Upper lobe of left lung (tissue), 6 donors: ENCODE measurements at regions not wholly inside any gene's neighbourhood (a gene's known extent, or its start where the extent isn't known, plus 50 kb on each side); places are given as distances from the start of the nearest gene placed in this dataset.
"Not testable (repeated sequence)": the region's sequence is repeated elsewhere in the genome, so short reads cannot be mapped to it uniquely, and the experiment has no call there.

Experiments used
- ATAC-seq, 2 donors: fragments of 200-7000 bp; cut with Tn5 transposase; one replicate each; pipeline ENCODE4 v1.9.1; 2022; ENCODE audit warnings: mild to moderate bottlenecking in 2 of 2, moderate library complexity in 2 of 2; ENCODE audit not compliant: low FRiP score in 2 of 2
- DNase-seq, 2 donors: peaks; one replicate each; pipeline ENCODE4 v3.0.0-alpha.2; 2019 to 2020
- H3K27ac ChIP-seq, 4 donors: fragments of 200-600 bp; sonication (generic); one replicate each; pipeline ENCODE4 v1.5.1; 2016 to 2019
- H3K27me3 ChIP-seq, 4 donors: fragments of 200-600 bp; sonication (generic); one replicate each; pipeline ENCODE4 v1.5.1; 2017 to 2019
- H3K36me3 ChIP-seq, 4 donors: fragments of 200-600 bp; sonication (generic); one replicate each; pipeline ENCODE4 v1.5.1; 2016 to 2019
- H3K4me1 ChIP-seq, 4 donors: fragments of 200-600 bp; sonication (generic); one replicate each; pipeline ENCODE4 v1.5.1; 2018 to 2019
- H3K4me3 ChIP-seq, 4 donors: fragments of 200-600 bp; sonication (generic); one replicate each; pipeline ENCODE4 v1.5.1; 2017 to 2019; ENCODE audit warnings: mild to moderate bottlenecking in 2 of 4, moderate library complexity in 1 of 4
- H3K9me3 ChIP-seq, 4 donors: fragments of 200-600 bp; sonication (generic); one replicate each; pipeline ENCODE4 v1.5.1; 2018 to 2019
- EP300 ChIP-seq, 4 donors: sonication (generic); formaldehyde crosslinking; IDR thresholded peaks; one replicate each; pipeline ENCODE4 v1.5.1; 2017; ENCODE audit warnings: antibody characterized with exemption in 4 of 4, control low read depth in 2 of 4
- POLR2A ChIP-seq, 4 donors: fragments of 450-650 bp; IDR thresholded peaks; one replicate each; pipeline ENCODE4 v1.5.1; 2016 to 2017; ENCODE audit warnings: antibody characterized with exemption in 4 of 4, mild to moderate bottlenecking in 2 of 4
- POLR2AphosphoS5 ChIP-seq, 2 donors: sonication (generic); formaldehyde crosslinking; IDR thresholded peaks; one replicate each; pipeline ENCODE4 v1.5.1; 2017; ENCODE audit warnings: antibody characterized with exemption in 2 of 2
- WGBS, 2 donors: methylation state at CpG; one replicate each; pipeline ENCODE4 v1.1.5; 2017 to 2018; 5-methylcytosine and 5-hydroxymethylcytosine counted together
- TF ChIP-seq, protein P1 (sequence below), 6 experiments: fragments of 450-650 bp in 4 of 6; fragments of 200-600 bp in 2 of 6; sonication (generic) in 2 of 6; IDR thresholded peaks; one replicate each; pipeline ENCODE4 v1.5.1; 2016 to 2019; ENCODE audit warnings: antibody characterized with exemption in 6 of 6
- donor health status: DM: no; HTN: no; CAD: no; lungs with moderate emphysema.
- donor health status: DM: no; HTN: yes; CAD: no; lungs with severe emphysema.

DNA sequence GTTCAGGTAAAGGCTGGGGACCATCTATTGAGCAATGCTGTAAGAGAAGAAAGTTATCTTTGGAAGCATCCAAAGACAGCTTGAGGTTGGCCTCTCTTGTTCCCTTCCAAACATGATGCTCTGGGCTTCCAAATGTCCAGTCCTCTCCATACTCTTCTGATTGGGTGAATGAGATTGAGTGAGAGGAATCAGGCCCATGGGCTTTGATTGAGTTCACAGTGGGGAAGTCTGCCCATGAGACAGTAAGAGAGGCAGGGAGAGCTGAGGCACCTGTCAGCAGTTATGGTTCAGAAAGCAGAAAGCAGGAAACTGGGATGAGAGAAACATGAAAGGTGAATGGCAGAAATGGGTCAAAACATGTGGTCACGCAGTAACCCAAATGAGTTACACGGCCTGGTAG is 1006.9 kb downstream of the VRK1 start:
- Histone ChIP-seq H3K27me3 (no peaks in the 10 kb centered on the region), H3K36me3 (no peaks in the 10 kb centered on the region), H3K4me3 (no peak overlapping the region), H3K4me1 (no peaks in the 10 kb centered on the region), H3K9me3 (no peaks in the 10 kb centered on the region), H3K27ac (no peak overlapping the region)
- DNase-seq (no peak), ATAC-seq (no peak)
- TF ChIP-seq POLR2AphosphoS5 (IDR thresholded peaks at IDR 0.05) (no peak), EP300 (IDR thresholded peaks at IDR 0.05) (no peak), POLR2A (IDR thresholded peaks at IDR 0.05) (no peak)
- TF ChIP-seq, protein P1, sequence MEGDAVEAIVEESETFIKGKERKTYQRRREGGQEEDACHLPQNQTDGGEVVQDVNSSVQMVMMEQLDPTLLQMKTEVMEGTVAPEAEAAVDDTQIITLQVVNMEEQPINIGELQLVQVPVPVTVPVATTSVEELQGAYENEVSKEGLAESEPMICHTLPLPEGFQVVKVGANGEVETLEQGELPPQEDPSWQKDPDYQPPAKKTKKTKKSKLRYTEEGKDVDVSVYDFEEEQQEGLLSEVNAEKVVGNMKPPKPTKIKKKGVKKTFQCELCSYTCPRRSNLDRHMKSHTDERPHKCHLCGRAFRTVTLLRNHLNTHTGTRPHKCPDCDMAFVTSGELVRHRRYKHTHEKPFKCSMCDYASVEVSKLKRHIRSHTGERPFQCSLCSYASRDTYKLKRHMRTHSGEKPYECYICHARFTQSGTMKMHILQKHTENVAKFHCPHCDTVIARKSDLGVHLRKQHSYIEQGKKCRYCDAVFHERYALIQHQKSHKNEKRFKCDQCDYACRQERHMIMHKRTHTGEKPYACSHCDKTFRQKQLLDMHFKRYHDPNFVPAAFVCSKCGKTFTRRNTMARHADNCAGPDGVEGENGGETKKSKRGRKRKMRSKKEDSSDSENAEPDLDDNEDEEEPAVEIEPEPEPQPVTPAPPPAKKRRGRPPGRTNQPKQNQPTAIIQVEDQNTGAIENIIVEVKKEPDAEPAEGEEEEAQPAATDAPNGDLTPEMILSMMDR (IDR thresholded peaks at IDR 0.05), result no peak
- 87 to 95% methylated on average over 2 of the region's 2 CpGs for WGBS, 2 donors

DNA sequence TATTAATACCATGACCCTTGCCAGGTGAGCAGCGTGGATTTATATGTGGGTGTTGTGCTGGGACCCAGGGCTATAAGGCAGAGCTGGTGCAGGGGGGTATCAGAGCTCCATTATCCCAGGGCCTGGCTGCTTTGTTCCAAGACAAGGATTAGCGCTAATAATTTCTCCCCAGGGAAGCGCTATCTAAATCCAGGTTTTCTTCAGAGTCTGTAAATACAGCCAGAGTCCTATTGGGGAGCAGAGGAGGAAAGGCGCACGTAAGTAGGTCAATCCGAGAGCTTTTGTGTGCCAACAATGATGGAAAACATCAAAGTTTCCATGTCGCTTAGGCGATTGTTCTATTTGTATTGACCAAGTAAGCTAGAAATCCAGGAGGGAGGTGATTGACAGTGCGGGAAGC is 1009.7 kb downstream of the VRK1 start:
- no peak for ATAC-seq
- H3K4me1 ChIP-seq, result no peaks in the 10 kb centered on the region
- H3K27ac ChIP-seq, result no peak overlapping the region
- no peaks in the 10 kb centered on the region for H3K9me3 ChIP-seq
- 78 to 85% methylated on average over 9 of the region's 9 CpGs for WGBS, 2 donors
- H3K27me3 ChIP-seq, result no peaks in the 10 kb centered on the region
- no peak for DNase-seq
- H3K4me3 ChIP-seq, result no peak overlapping the region
- TF ChIP-seq POLR2AphosphoS5 (IDR thresholded peaks at IDR 0.05) (no peak), EP300 (IDR thresholded peaks at IDR 0.05) (no peak), POLR2A (IDR thresholded peaks at IDR 0.05) (no peak)
- TF ChIP-seq, protein P1 (IDR thresholded peaks at IDR 0.05), result no peak
- H3K36me3 ChIP-seq, result no peaks in the 10 kb centered on the region

- WGBS, 2 donors, result 93 to 97% methylated on average over 4 of the region's 4 CpGs
- H3K27me3 ChIP-seq, H3K4me1 ChIP-seq, H3K27ac ChIP-seq, DNase-seq, H3K9me3 ChIP-seq, ATAC-seq, H3K4me3 ChIP-seq, H3K36me3 ChIP-seq: not testable (repeated sequence)
Measured at GRCh38 chr14:97808541-97808940, 1011.4 kb downstream of the VRK1 start.

- 94 to 95% methylated on average over 5 of the region's 5 CpGs for WGBS, 2 donors
- Histone ChIP-seq H3K27me3 (no peaks in the 10 kb centered on the region), H3K4me3 (no peak overlapping the region), H3K36me3 (no peaks in the 10 kb centered on the region), H3K9me3 (peaks cover 0 to 3% (median 0%) of the 10 kb centered on the region in 4 donors), H3K4me1 (no peaks in the 10 kb centered on the region), H3K27ac (no peak overlapping the region)
- TF ChIP-seq, protein P1 (IDR thresholded peaks at IDR 0.05), result no peak
- no peak for TF ChIP-seq POLR2AphosphoS5 (IDR thresholded peaks at IDR 0.05)
- TF ChIP-seq EP300 (IDR thresholded peaks at IDR 0.05), result no peak
- TF ChIP-seq POLR2A (IDR thresholded peaks at IDR 0.05), result no peak
- no peak for DNase-seq
- no peak for ATAC-seq
Measured at GRCh38 chr14:97813556-97813955, 1016.4 kb downstream of the VRK1 start.

- Histone ChIP-seq H3K27ac (no peak overlapping the region), H3K4me1 (no peaks in the 10 kb centered on the region), H3K36me3 (no peaks in the 10 kb centered on the region), H3K9me3 (peaks cover 0 to 3% (median 0%) of the 10 kb centered on the region in 4 donors), H3K27me3 (no peaks in the 10 kb centered on the region), H3K4me3 (no peak overlapping the region)
- DNase-seq, result no peak
- no peak for ATAC-seq
- WGBS, 2 donors, result 60 to 67% methylated on average over 2 of the region's 2 CpGs
- TF ChIP-seq EP300 (IDR thresholded peaks at IDR 0.05) (no peak), POLR2AphosphoS5 (IDR thresholded peaks at IDR 0.05) (no peak), POLR2A (IDR thresholded peaks at IDR 0.05) (no peak)
- TF ChIP-seq, protein P1 (IDR thresholded peaks at IDR 0.05), result no peak
Measured at GRCh38 chr14:97820781-97821180, 1023.6 kb downstream of the VRK1 start.
